ENCODE measurements at regions not wholly inside any gene's neighbourhood (a gene's known extent, or its start where the extent isn't known, plus 50 kb on each side); places are given as distances from the start of the nearest gene placed in this dataset.

GRCh38 chr10:10796774-10797415 is 220.8 kb upstream of the CELF2 start:
- DNase-seq = peak; percentile 76
- H3K27me3 ChIP-seq (ENCODE audit: control insufficient read depth, insufficient read depth, low read length) = no peaks in the 10 kb centered on the region
- no peak overlapping the region for H3K4me3 ChIP-seq (ENCODE audit: low read length)
- H3K36me3 ChIP-seq (ENCODE audit: control insufficient read depth, insufficient read depth, low read length) = no peaks in the 10 kb centered on the region
- H3K27ac ChIP-seq (ENCODE audit: low read length) = peak overlapping the region; percentile 95
- peaks cover 40% of the 10 kb centered on the region for H3K4me1 ChIP-seq (ENCODE audit: control insufficient read depth, insufficient read depth, low read length)
- H3K9me3 ChIP-seq (replicated peaks; ENCODE audit: control insufficient read depth, low read depth, low read length) = no peaks in the 10 kb centered on the region
- WGBS (ENCODE audit: insufficient coverage) = 10% methylated on average over 1 of the region's 6 CpGs

- H3K4me3 ChIP-seq (ENCODE audit: low read length) = no peak overlapping the region
- peaks cover 39% of the 10 kb centered on the region for H3K4me1 ChIP-seq (ENCODE audit: control insufficient read depth, insufficient read depth, low read length)
- peak; percentile 78 for DNase-seq
- 35% methylated on average over 3 of the region's 8 CpGs for WGBS (ENCODE audit: insufficient coverage)
- H3K9me3 ChIP-seq (replicated peaks; ENCODE audit: control insufficient read depth, low read depth, low read length) = no peaks in the 10 kb centered on the region
- no peaks in the 10 kb centered on the region for H3K27me3 ChIP-seq (ENCODE audit: control insufficient read depth, insufficient read depth, low read length)
- no peaks in the 10 kb centered on the region for H3K36me3 ChIP-seq (ENCODE audit: control insufficient read depth, insufficient read depth, low read length)
- peak overlapping the region; percentile 95 for H3K27ac ChIP-seq (ENCODE audit: low read length)
These were observed 220.2 kb upstream of the CELF2 start for GRCh38 chr10:10797513-10797912.

- H3K9me3 ChIP-seq (replicated peaks; ENCODE audit: control insufficient read depth, low read depth, low read length) = no peaks in the 10 kb centered on the region
- no peaks in the 10 kb centered on the region for H3K36me3 ChIP-seq (ENCODE audit: control insufficient read depth, insufficient read depth, low read length)
- H3K4me1 ChIP-seq (ENCODE audit: control insufficient read depth, insufficient read depth, low read length) = peaks cover 40% of the 10 kb centered on the region
- H3K27ac ChIP-seq (ENCODE audit: low read length) = peak overlapping the region; percentile 95
- DNase-seq = peak; percentile 85
- WGBS (ENCODE audit: insufficient coverage) = 4% methylated on average over 10 of the region's 20 CpGs
- H3K27me3 ChIP-seq (ENCODE audit: control insufficient read depth, insufficient read depth, low read length) = no peaks in the 10 kb centered on the region
- peak overlapping the region; percentile 6 for H3K4me3 ChIP-seq (ENCODE audit: low read length)
These were observed 219.4 kb upstream of the CELF2 start for GRCh38 chr10:10798102-10798863.

- H3K36me3 ChIP-seq (ENCODE audit: control insufficient read depth, insufficient read depth, low read length) = no peaks in the 10 kb centered on the region
- no peaks in the 10 kb centered on the region for H3K9me3 ChIP-seq (replicated peaks; ENCODE audit: control insufficient read depth, low read depth, low read length)
- 50% methylated on average over 4 of the region's 7 CpGs for WGBS (ENCODE audit: insufficient coverage)
- H3K27me3 ChIP-seq (ENCODE audit: control insufficient read depth, insufficient read depth, low read length) = no peaks in the 10 kb centered on the region
- peak overlapping the region; percentile 6 for H3K4me3 ChIP-seq (ENCODE audit: low read length)
- H3K27ac ChIP-seq (ENCODE audit: low read length) = peak overlapping the region; percentile 95
- no peak for DNase-seq
- H3K4me1 ChIP-seq (ENCODE audit: control insufficient read depth, insufficient read depth, low read length) = peaks cover 42% of the 10 kb centered on the region
These were observed 218.8 kb upstream of the CELF2 start for GRCh38 chr10:10798864-10799192.

GRCh38 chr10:10800961-10801360 is 216.7 kb upstream of the CELF2 start:
- no CpG with 5 or more reads among the region's 3 CpGs for WGBS (ENCODE audit: insufficient coverage)
- peaks cover 2% of the 10 kb centered on the region for H3K9me3 ChIP-seq (replicated peaks; ENCODE audit: control insufficient read depth, low read depth, low read length)
- peak; percentile 82 for DNase-seq
- H3K4me1 ChIP-seq (ENCODE audit: control insufficient read depth, insufficient read depth, low read length) = peaks cover 42% of the 10 kb centered on the region
- no peak overlapping the region for H3K4me3 ChIP-seq (ENCODE audit: low read length)
- peak overlapping the region; percentile 79 for H3K27ac ChIP-seq (ENCODE audit: low read length)
- no peaks in the 10 kb centered on the region for H3K27me3 ChIP-seq (ENCODE audit: control insufficient read depth, insufficient read depth, low read length)
- H3K36me3 ChIP-seq (ENCODE audit: control insufficient read depth, insufficient read depth, low read length) = no peaks in the 10 kb centered on the region

- Histone ChIP-seq H3K27ac (ENCODE audit: low read length) (peak overlapping the region; percentile 60), H3K9me3 (replicated peaks; ENCODE audit: control insufficient read depth, low read depth, low read length) (peaks cover 2% of the 10 kb centered on the region), H3K36me3 (ENCODE audit: control insufficient read depth, insufficient read depth, low read length) (no peaks in the 10 kb centered on the region), H3K4me1 (ENCODE audit: control insufficient read depth, insufficient read depth, low read length) (peaks cover 21% of the 10 kb centered on the region), H3K27me3 (ENCODE audit: control insufficient read depth, insufficient read depth, low read length) (no peaks in the 10 kb centered on the region), H3K4me3 (ENCODE audit: low read length) (no peak overlapping the region)
- no CpG with 5 or more reads among the region's 1 CpG for WGBS (ENCODE audit: insufficient coverage)
- DNase-seq = peak; percentile 96
These were observed 214.4 kb upstream of the CELF2 start for GRCh38 chr10:10803278-10803677.

- no peaks in the 10 kb centered on the region for H3K36me3 ChIP-seq (ENCODE audit: control insufficient read depth, insufficient read depth, low read length)
- DNase-seq = no peak
- no peaks in the 10 kb centered on the region for H3K27me3 ChIP-seq (ENCODE audit: control insufficient read depth, insufficient read depth, low read length)
- peaks cover 15% of the 10 kb centered on the region for H3K4me1 ChIP-seq (ENCODE audit: control insufficient read depth, insufficient read depth, low read length)
- peak overlapping the region; percentile 60 for H3K27ac ChIP-seq (ENCODE audit: low read length)
- H3K4me3 ChIP-seq (ENCODE audit: low read length) = no peak overlapping the region
- peaks cover 2% of the 10 kb centered on the region for H3K9me3 ChIP-seq (replicated peaks; ENCODE audit: control insufficient read depth, low read depth, low read length)
These were observed 213.6 kb upstream of the CELF2 start for GRCh38 chr10:10804061-10804460.

GRCh38 chr10:10804998-10805740 is 212.5 kb upstream of the CELF2 start:
- peak; percentile 61 for DNase-seq
- H3K27me3 ChIP-seq (ENCODE audit: control insufficient read depth, insufficient read depth, low read length) = no peaks in the 10 kb centered on the region
- peaks cover 2% of the 10 kb centered on the region for H3K9me3 ChIP-seq (replicated peaks; ENCODE audit: control insufficient read depth, low read depth, low read length)
- WGBS (ENCODE audit: insufficient coverage) = 67% methylated on average over 3 of the region's 7 CpGs
- no peak overlapping the region for H3K4me3 ChIP-seq (ENCODE audit: low read length)
- H3K4me1 ChIP-seq (ENCODE audit: control insufficient read depth, insufficient read depth, low read length) = peaks cover 15% of the 10 kb centered on the region
- H3K36me3 ChIP-seq (ENCODE audit: control insufficient read depth, insufficient read depth, low read length) = no peaks in the 10 kb centered on the region
- H3K27ac ChIP-seq (ENCODE audit: low read length) = peak overlapping the region; percentile 10

- Histone ChIP-seq H3K4me1 (ENCODE audit: control insufficient read depth, insufficient read depth, low read length) (peaks cover 15% of the 10 kb centered on the region), H3K9me3 (replicated peaks; ENCODE audit: control insufficient read depth, low read depth, low read length) (peaks cover 2% of the 10 kb centered on the region), H3K27ac (ENCODE audit: low read length) (no peak overlapping the region), H3K27me3 (ENCODE audit: control insufficient read depth, insufficient read depth, low read length) (no peaks in the 10 kb centered on the region), H3K4me3 (ENCODE audit: low read length) (no peak overlapping the region), H3K36me3 (ENCODE audit: control insufficient read depth, insufficient read depth, low read length) (no peaks in the 10 kb centered on the region)
- no peak for DNase-seq
- no CpG with 5 or more reads among the region's 1 CpG for WGBS (ENCODE audit: insufficient coverage)
These were observed 210.6 kb upstream of the CELF2 start for GRCh38 chr10:10807106-10807505.

GRCh38 chr10:10811562-10811961 is 206.1 kb upstream of the CELF2 start:
- 31% methylated on average over 1 of the region's 1 CpG for WGBS (ENCODE audit: insufficient coverage)
- H3K36me3 ChIP-seq (ENCODE audit: control insufficient read depth, insufficient read depth, low read length) = no peaks in the 10 kb centered on the region
- H3K4me1 ChIP-seq (ENCODE audit: control insufficient read depth, insufficient read depth, low read length) = peaks cover 5% of the 10 kb centered on the region
- H3K4me3 ChIP-seq (ENCODE audit: low read length) = no peak overlapping the region
- H3K27me3 ChIP-seq (ENCODE audit: control insufficient read depth, insufficient read depth, low read length) = no peaks in the 10 kb centered on the region
- DNase-seq = no peak
- H3K27ac ChIP-seq (ENCODE audit: low read length) = no peak overlapping the region
- H3K9me3 ChIP-seq (replicated peaks; ENCODE audit: control insufficient read depth, low read depth, low read length) = no peaks in the 10 kb centered on the region
